Brain microvascular endothelial cell (primary cell): ENCODE measurements at regions not wholly inside any gene's neighbourhood (a gene's known extent, or its start where the extent isn't known, plus 50 kb on each side); places are given as distances from the start of the nearest gene placed in this dataset.

Experiments
- DNase-seq: peaks from one replicate; pipeline ENCODE4 v3.0.0-alpha.2; 2020
- H3K27ac ChIP-seq: fragments of 250-450 bp; sonication (Bioruptor Pico); 2 replicates; pipeline ENCODE4 v1.5.1; 2020; ENCODE audit warnings: mild to moderate bottlenecking, moderate library complexity
- H3K27me3 ChIP-seq: fragments of 250-450 bp; sonication (Bioruptor Pico); replicated peaks from 2 replicates; pipeline ENCODE4 v1.5.1; 2020; ENCODE audit warnings: mild to moderate bottlenecking
- H3K36me3 ChIP-seq: fragments of 250-450 bp; sonication (Bioruptor Pico); replicated peaks from 2 replicates; pipeline ENCODE4 v1.5.1; 2020; ENCODE audit warnings: mild to moderate bottlenecking
- H3K4me3 ChIP-seq: 2 replicates; pipeline ENCODE4 v1.5.1; 2011; ENCODE audit warnings: low read depth, mild to moderate bottlenecking, control low read depth, low read length, moderate library complexity
- CTCF ChIP-seq: IDR thresholded peaks from 2 replicates; pipeline ENCODE4 v1.5.1; 2011; ENCODE audit warnings: low read depth, mild to moderate bottlenecking, moderate library complexity, low read length, control low read depth, inconsistent platforms; ENCODE audit errors: missing control alignments
- in situ Hi-C: cut with HindIII; loops from 2 replicates; pipeline ENCODE4 v1.10.0; 2017; ENCODE audit warnings: low sequenced_read_pairs, low pct_ligation_motif_present

- H3K27ac ChIP-seq: no peak overlapping the region
- H3K4me3 ChIP-seq: no peak overlapping the region
- DNase-seq: no peak
- H3K27me3 ChIP-seq: no peaks in the 10 kb centered on the region
- TF ChIP-seq CTCF: no peak
- H3K36me3 ChIP-seq: no peaks in the 10 kb centered on the region
- in situ Hi-C loops: no loop called here
Measured at GRCh38 chr5:96014395-96014794, 52.7 kb upstream of the ELL2 start.

DNA sequence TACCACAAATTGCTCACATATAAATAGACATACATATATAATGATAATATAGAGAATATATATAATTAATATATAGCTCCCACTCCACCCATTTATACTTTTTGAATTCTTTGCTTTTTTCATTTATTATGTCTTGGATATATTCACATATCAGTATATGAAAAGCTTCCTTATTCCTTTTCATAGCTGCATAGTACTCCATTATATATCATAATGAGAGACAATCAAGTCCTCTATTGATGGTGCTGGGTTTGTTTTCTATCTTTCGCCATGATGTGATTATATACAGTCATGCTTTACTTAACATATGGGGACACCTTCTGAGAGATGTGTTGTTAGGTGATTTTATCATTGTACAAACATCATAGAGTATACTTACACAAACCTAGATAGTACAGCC is 51.6 kb upstream of the ELL2 start:
- DNase-seq: no peak
- no peaks in the 10 kb centered on the region for H3K36me3 ChIP-seq
- no peak overlapping the region for H3K4me3 ChIP-seq
- H3K27me3 ChIP-seq: no peaks in the 10 kb centered on the region
- H3K27ac ChIP-seq: no peak overlapping the region
- TF ChIP-seq CTCF: no peak
- in situ Hi-C loops: no loop called here

- Histone ChIP-seq H3K4me3 (no peak overlapping the region), H3K27me3 (no peaks in the 10 kb centered on the region), H3K27ac (no peak overlapping the region), H3K36me3 (no peaks in the 10 kb centered on the region)
- in situ Hi-C loops: no loop called here
- no peak for DNase-seq
- no peak for TF ChIP-seq CTCF
Measured at GRCh38 chr5:96012399-96012798, 50.7 kb upstream of the ELL2 start.
